H1 (cell line): ENCODE measurements at regions not wholly inside any gene's neighbourhood (a gene's known extent, or its start where the extent isn't known, plus 50 kb on each side); places are given as distances from the start of the nearest gene placed in this dataset.

Experiments used
- CTCF ChIA-PET: fragments of 300-600 bp; sonication (Branson Sonifier 250); formaldehyde crosslinking; loops from one replicate; lab custom pipeline; 2021; ENCODE audit not compliant: partially characterized antibody; lab: Charles Lee
- POLR2A ChIA-PET: fragments of 300-600 bp; sonication (Branson Sonifier 250); formaldehyde crosslinking; loops from one replicate; lab custom pipeline; 2021; ENCODE audit warnings: inconsistent platforms; ENCODE audit not compliant: partially characterized antibody; lab: Charles Lee
- DNase-seq, 2 experiments: peaks; one replicate each; pipeline versions ENCODE4 v3.0.0 to v3.0.0-alpha.2; 2010 to 2022; ENCODE audit warnings: low spot score in 2 of 2, low read depth in 1 of 2, mixed read lengths in 1 of 2
- FAIRE-seq: peaks from 2 replicates; lab custom pipeline; 2011; peaks lifted over from hg19 to GRCh38; lab: Jason Lieb, UNC
- H2AFZ ChIP-seq: 2 replicates; pipeline ENCODE4 v1.8.1; 2012; ENCODE audit warnings: low read length, inconsistent platforms
- H2AK5ac ChIP-seq: 2 replicates; pipeline ENCODE4 v1.6.1; 2013; ENCODE audit warnings: low read depth, low read length
- H2BK120ac ChIP-seq: replicated peaks from 2 replicates; pipeline ENCODE3; 2013; ENCODE audit warnings: low read depth, low read length, inconsistent platforms
- H2BK12ac ChIP-seq: 2 replicates; pipeline ENCODE4 v1.6.1; 2013; ENCODE audit warnings: low read depth, low read length
- H2BK15ac ChIP-seq: 2 replicates; pipeline ENCODE4 v1.6.1; 2013; ENCODE audit warnings: low read length
- H2BK20ac ChIP-seq: 2 replicates; pipeline ENCODE4 v1.6.1; 2013; ENCODE audit warnings: low read length
- H2BK5ac ChIP-seq: 2 replicates; pipeline ENCODE4 v1.6.1; 2013; ENCODE audit warnings: low read depth, low read length
- H3K14ac ChIP-seq: 2 replicates; pipeline ENCODE4 v1.6.1; 2013; ENCODE audit warnings: inconsistent platforms; ENCODE audit not compliant: insufficient read length
- H3K18ac ChIP-seq: 2 replicates; pipeline ENCODE4 v1.6.1; 2013; ENCODE audit warnings: low read length; ENCODE audit errors: extremely low read depth
- H3K23ac ChIP-seq: 2 replicates; pipeline ENCODE4 v1.6.1; 2013; ENCODE audit warnings: inconsistent platforms; ENCODE audit not compliant: insufficient read length
- H3K23me2 ChIP-seq: 2 replicates; pipeline ENCODE4 v1.6.1; 2013; ENCODE audit warnings: low read depth, low read length
- H3K27ac ChIP-seq: 2 replicates; pipeline ENCODE4 v1.6.1; 2011; ENCODE audit warnings: low read depth, low read length, inconsistent platforms
- H3K27me3 ChIP-seq, 4 experiments: replicated peaks in 1 of 4; 1 replicate in 1 of 4; 2 replicates in 3 of 4; pipeline versions ENCODE4 v1.6.1 to v1.8.1; 2011 to 2013; ENCODE audit warnings: low read length in 3 of 4, mild to moderate bottlenecking in 3 of 4, inconsistent platforms in 2 of 4, mixed read lengths in 2 of 4, moderate library complexity in 1 of 4; ENCODE audit not compliant: control insufficient read depth in 3 of 4, insufficient read depth in 3 of 4; ENCODE audit errors: extremely low read depth in 1 of 4
- H3K36me3 ChIP-seq, 4 experiments: 2 replicates each; pipeline versions ENCODE4 v1.6.1 to v1.8.1; 2011 to 2013; ENCODE audit warnings: mild to moderate bottlenecking in 4 of 4, low read length in 3 of 4, moderate library complexity in 2 of 4, control low read depth in 1 of 4, inconsistent platforms in 1 of 4; ENCODE audit not compliant: insufficient read depth in 4 of 4, control insufficient read depth in 2 of 4
- H3K4ac ChIP-seq: replicated peaks from 2 replicates; pipeline ENCODE3; 2013; ENCODE audit warnings: low read length, low read depth, mixed read lengths, inconsistent platforms; ENCODE audit not compliant: insufficient read length
- H3K4me1 ChIP-seq, 4 experiments: replicated peaks in 1 of 4; 1 replicate in 1 of 4; 2 replicates in 3 of 4; pipeline versions ENCODE4 v1.6.1 to v1.8.1; 2011 to 2013; ENCODE audit warnings: low read length in 3 of 4, inconsistent platforms in 2 of 4, mixed read lengths in 1 of 4; ENCODE audit not compliant: insufficient read depth in 4 of 4, control insufficient read depth in 3 of 4
- H3K4me2 ChIP-seq, 2 experiments: 2 replicates each; pipeline versions ENCODE4 v1.6.1 to v1.8.1; 2011 to 2013; ENCODE audit warnings: low read depth in 2 of 2, low read length in 2 of 2, control low read depth in 1 of 2, inconsistent platforms in 1 of 2, mild to moderate bottlenecking in 1 of 2; ENCODE audit not compliant: insufficient read depth in 1 of 2
- H3K4me3 ChIP-seq, 4 experiments: fragments of 200-600, 300-600 bp in 1 of 4; sonication (generic), shearing (Covaris generic), sonication (Bioruptor Twin) in 1 of 4; 2 replicates each; pipeline versions ENCODE4 v1.5.1 to v1.8.1; 2011 to 2016; ENCODE audit warnings: low read length in 4 of 4, low read depth in 3 of 4, control low read depth in 2 of 4, inconsistent platforms in 2 of 4, mild to moderate bottlenecking in 2 of 4, mixed read lengths in 1 of 4, moderate library complexity in 1 of 4; ENCODE audit not compliant: insufficient read depth in 2 of 4; ENCODE audit errors: extremely low read depth in 1 of 4
- H3K56ac ChIP-seq: replicated peaks from 2 replicates; pipeline ENCODE3; 2013; ENCODE audit warnings: low read depth, mild to moderate bottlenecking, mixed read lengths, low read length, inconsistent platforms; ENCODE audit not compliant: insufficient read length
- H3K79me1 ChIP-seq: 2 replicates; pipeline ENCODE4 v1.6.1; 2013; ENCODE audit warnings: low read depth, low read length, control low read depth
- H3K79me2 ChIP-seq, 2 experiments: 2 replicates each; pipeline versions ENCODE4 v1.6.1 to v1.8.1; 2012 to 2013; ENCODE audit warnings: low read length in 2 of 2, mild to moderate bottlenecking in 2 of 2, inconsistent platforms in 1 of 2; ENCODE audit not compliant: insufficient read depth in 2 of 2, control insufficient read depth in 1 of 2
- H3K9ac ChIP-seq, 4 experiments: replicated peaks in 1 of 4; 1 replicate in 1 of 4; 2 replicates in 3 of 4; pipeline versions ENCODE4 v1.6.1 to v1.8.1; 2011 to 2013; ENCODE audit warnings: low read depth in 3 of 4, low read length in 3 of 4, control low read depth in 2 of 4, mild to moderate bottlenecking in 2 of 4, moderate library complexity in 2 of 4, inconsistent platforms in 1 of 4; ENCODE audit errors: extremely low read depth in 1 of 4
- H3K9me3 ChIP-seq, 2 experiments: 2 replicates each; pipeline versions ENCODE4 v1.6.1 to v1.8.1; 2012 to 2013; ENCODE audit warnings: mild to moderate bottlenecking in 2 of 2, moderate library complexity in 2 of 2, control low read depth in 1 of 2, inconsistent platforms in 1 of 2, low read depth in 1 of 2, low read length in 1 of 2, mixed read lengths in 1 of 2; ENCODE audit not compliant: insufficient read depth in 2 of 2
- H4K20me1 ChIP-seq, 2 experiments: replicated peaks in 1 of 2; 2 replicates each; pipeline versions ENCODE3 to v1.8.1; 2011 to 2013; ENCODE audit warnings: inconsistent platforms in 2 of 2, low read length in 2 of 2, mild to moderate bottlenecking in 1 of 2; ENCODE audit not compliant: insufficient read depth in 2 of 2, control insufficient read depth in 1 of 2
- H4K5ac ChIP-seq: 2 replicates; pipeline ENCODE4 v1.6.1; 2013; ENCODE audit warnings: low read length, low read depth, mixed read lengths, inconsistent platforms; ENCODE audit not compliant: insufficient read length
- H4K8ac ChIP-seq: 2 replicates; pipeline ENCODE4 v1.8.0; 2013; ENCODE audit warnings: mild to moderate bottlenecking, moderate library complexity, low read length, inconsistent platforms; ENCODE audit not compliant: insufficient read depth; ENCODE audit errors: extremely low read depth
- H4K91ac ChIP-seq: replicated peaks from 2 replicates; pipeline ENCODE3; 2013; ENCODE audit warnings: low read length, mixed read lengths, inconsistent platforms; ENCODE audit not compliant: insufficient read length
- ATF2 ChIP-seq: IDR thresholded peaks from 2 replicates; pipeline ENCODE4 v1.6.1; 2012; ENCODE audit warnings: low read length, inconsistent platforms
- BRCA1 ChIP-seq: IDR thresholded peaks from 2 replicates; pipeline ENCODE4 v1.6.1; 2012; ENCODE audit warnings: low read depth, low read length, improper control_type of control experiment
- CHD1 ChIP-seq: IDR thresholded peaks from 2 replicates; pipeline ENCODE4 v1.6.1; 2012; ENCODE audit warnings: low read depth, low read length, improper control_type of control experiment
- HDAC6 ChIP-seq: IDR thresholded peaks from one replicate; pipeline ENCODE4 v1.7.1; 2012; ENCODE audit warnings: low read depth, mild to moderate bottlenecking, inconsistent platforms, low read length, moderate library complexity
- KDM4A ChIP-seq: IDR thresholded peaks from one replicate; pipeline ENCODE4 v1.7.1; 2012; ENCODE audit warnings: low read depth, mild to moderate bottlenecking, moderate library complexity, low read length, inconsistent platforms; ENCODE audit not compliant: severe bottlenecking
- MAX ChIP-seq: IDR thresholded peaks from 2 replicates; pipeline ENCODE4 v1.6.1; 2012; ENCODE audit warnings: inconsistent platforms
- TAF1 ChIP-seq: IDR thresholded peaks from 2 replicates; pipeline ENCODE4 v1.6.1; 2011; ENCODE audit warnings: mild to moderate bottlenecking, low read depth, low read length
- TBP ChIP-seq: IDR thresholded peaks from 2 replicates; pipeline ENCODE4 v1.6.1; 2011; ENCODE audit warnings: low read depth, low read length, improper control_type of control experiment
- TCF12 ChIP-seq: IDR thresholded peaks from 2 replicates; pipeline ENCODE4 v1.6.1; 2011; ENCODE audit warnings: low read depth, mild to moderate bottlenecking, low read length
- WGBS, 2 experiments: shearing (Covaris generic) in 1 of 2; methylation state at CpG; one replicate each; pipeline versions ENCODE4 v1.1.6 to v1.1.7; 2013 to 2015; ENCODE audit warnings: low lambda C conversion rate in 2 of 2, mixed read lengths in 2 of 2, inconsistent platforms in 1 of 2, low coverage in 1 of 2, missing lambda C conversion rate in 1 of 2; ENCODE audit not compliant: insufficient replicate concordance in 2 of 2, insufficient coverage in 1 of 2, insufficient read length in 1 of 2; ENCODE audit errors: extremely low coverage in 1 of 2, missing lambda C conversion rate in 1 of 2; 5-methylcytosine and 5-hydroxymethylcytosine counted together

GRCh38 chr16:5549802-5550201 lies 452.2 kb upstream of the EEF2KMT start:
- POLR2A ChIA-PET, result no interaction called here
- no peaks in the 10 kb centered on the region for H3K79me2 ChIP-seq
- no peak overlapping the region for H2AFZ ChIP-seq
- H3K4me3 ChIP-seq, result no peak overlapping the region
- H4K91ac ChIP-seq, result no peak overlapping the region
- H2BK20ac ChIP-seq, result no peak overlapping the region
- WGBS, 2 experiments, result 82% methylated on average over 3 of the region's 3 CpGs; no CpG with 5 or more reads in 1 of the 2 experiments
- H2BK120ac ChIP-seq, result no peak overlapping the region
- no peaks in the 10 kb centered on the region for H3K36me3 ChIP-seq
- no peak overlapping the region for H3K18ac ChIP-seq
- no peak for DNase-seq
- H3K4me2 ChIP-seq, result no peak overlapping the region
- H3K27me3 ChIP-seq, result no peaks in the 10 kb centered on the region
- H3K56ac ChIP-seq, result no peak overlapping the region
- CTCF ChIA-PET, result interaction anchor here (0.8 to 2.5 kb wide), 2 partner anchors 11 to 13 kb away, joined by 3 to 11 read pairs; no protein-coding TSS in a partner anchor
- no peak overlapping the region for H4K8ac ChIP-seq
- no peak overlapping the region for H2BK5ac ChIP-seq
- no peak for TF ChIP-seq HDAC6
- TF ChIP-seq TBP, result no peak
- TF ChIP-seq BRCA1, result no peak
- TF ChIP-seq TAF1, result no peak
- TF ChIP-seq KDM4A, result no peak
- no peak for TF ChIP-seq MAX
- TF ChIP-seq CHD1, result no peak
- TF ChIP-seq ATF2, result no peak
- no peak for TF ChIP-seq TCF12
- TF ChIP-seq, all 59 proteins: peak for 0
- no peak overlapping the region for H3K14ac ChIP-seq
- no peak overlapping the region for H3K4ac ChIP-seq
- FAIRE-seq, result no peak
- H4K5ac ChIP-seq, result no peak overlapping the region
- no peaks in the 10 kb centered on the region for H3K4me1 ChIP-seq
- H3K27ac ChIP-seq, result no peak overlapping the region
- H4K20me1 ChIP-seq, result no peaks in the 10 kb centered on the region
- H2AK5ac ChIP-seq, result no peak overlapping the region
- H3K79me1 ChIP-seq, result no peaks in the 10 kb centered on the region
- H3K9ac ChIP-seq, result no peak overlapping the region
- no peaks in the 10 kb centered on the region for H3K23me2 ChIP-seq
- H2BK12ac ChIP-seq, result no peak overlapping the region
- H2BK15ac ChIP-seq, result no peak overlapping the region
- no peaks in the 10 kb centered on the region for H3K9me3 ChIP-seq
- H3K23ac ChIP-seq, result no peak overlapping the region
